DOHH2 (cell line): ENCODE measurements at regions not wholly inside any gene's neighbourhood (a gene's known extent, or its start where the extent isn't known, plus 50 kb on each side); places are given as distances from the start of the nearest gene placed in this dataset.

Experiments
- H3F3A ChIP-seq: fragments of 200-600 bp; sonication (generic), shearing (Covaris generic); 2 replicates; pipeline ENCODE4 v1.6.0; 2016; ENCODE audit warnings: antibody characterized with exemption, mild to moderate bottlenecking; ENCODE audit not compliant: control insufficient read depth, insufficient read depth
- H3K27ac ChIP-seq: fragments of 200-600 bp; sonication (generic); 2 replicates; pipeline ENCODE4 v1.5.1; 2014; ENCODE audit warnings: low read depth, mild to moderate bottlenecking, low read length, moderate library complexity
- H3K27me3 ChIP-seq: fragments of 200-600 bp; sonication (generic); 2 replicates; pipeline ENCODE4 v1.6.1; 2014; ENCODE audit warnings: mild to moderate bottlenecking, low read length, mixed read lengths; ENCODE audit not compliant: control insufficient read depth
- H3K36me3 ChIP-seq: fragments of 200-600 bp; sonication (generic); 2 replicates; pipeline ENCODE4 v1.6.1; 2014; ENCODE audit warnings: mild to moderate bottlenecking, low read length, moderate library complexity, mixed read lengths; ENCODE audit not compliant: control insufficient read depth
- H3K4me1 ChIP-seq: fragments of 200-600 bp; sonication (generic); 2 replicates; pipeline ENCODE4 v1.6.1; 2014; ENCODE audit warnings: mild to moderate bottlenecking, low read length, mixed read lengths; ENCODE audit not compliant: control insufficient read depth
- H3K4me2 ChIP-seq: fragments of 200-600 bp; sonication (generic); 2 replicates; pipeline ENCODE4 v1.6.0; 2014; ENCODE audit warnings: mild to moderate bottlenecking, low read length, moderate library complexity
- H3K4me3 ChIP-seq: fragments of 200-600 bp; sonication (generic); 2 replicates; pipeline ENCODE4 v1.5.1; 2014; ENCODE audit warnings: mild to moderate bottlenecking, low read length, mixed read lengths
- H3K79me2 ChIP-seq: fragments of 200-600 bp; sonication (generic); 2 replicates; pipeline ENCODE4 v1.6.1; 2014; ENCODE audit warnings: mild to moderate bottlenecking, low read length, mixed read lengths; ENCODE audit not compliant: control insufficient read depth
- H3K9me2 ChIP-seq: fragments of 200-600 bp; sonication (generic); replicated peaks from 2 replicates; pipeline ENCODE4 v1.6.1; 2014; ENCODE audit warnings: mild to moderate bottlenecking, low read length, mixed read lengths; ENCODE audit not compliant: control insufficient read depth
- H3K9me3 ChIP-seq: fragments of 200-600 bp; sonication (generic); 2 replicates; pipeline ENCODE4 v1.6.1; 2014; ENCODE audit warnings: antibody characterized with exemption, low read length, mixed read lengths; ENCODE audit not compliant: control insufficient read depth, insufficient read depth
- H4K20me1 ChIP-seq: fragments of 200-600 bp; sonication (generic); 2 replicates; pipeline ENCODE4 v1.6.0; 2014; ENCODE audit warnings: low read depth, mild to moderate bottlenecking, antibody characterized with exemption, low read length, moderate library complexity; ENCODE audit not compliant: control insufficient read depth, insufficient read depth
- CTCF ChIP-seq: fragments of 200-600 bp; sonication (generic); IDR thresholded peaks from one replicate; pipeline ENCODE4 v1.5.1; 2014; ENCODE audit warnings: antibody characterized with exemption, mild to moderate bottlenecking, low read depth, low read length; ENCODE audit not compliant: poor library complexity, severe bottlenecking
- EZH2phosphoT487 ChIP-seq: fragments of 200-600 bp; sonication (generic); IDR thresholded peaks from 2 replicates; pipeline ENCODE4 v1.6.1; 2017; ENCODE audit warnings: borderline replicate concordance, mild to moderate bottlenecking, antibody characterized with exemption, low read length, moderate library complexity, mixed read lengths

- no peaks in the 10 kb centered on the region for H3K4me1 ChIP-seq
- H3K9me2 ChIP-seq, result no peaks in the 10 kb centered on the region
- H3K9me3 ChIP-seq, result peaks cover 5% of the 10 kb centered on the region; the same call in 1 of the 2 replicates
- no peaks in the 10 kb centered on the region for H3F3A ChIP-seq
- H3K4me2 ChIP-seq, result no peak overlapping the region
- H4K20me1 ChIP-seq, result no peaks in the 10 kb centered on the region
- H3K4me3 ChIP-seq, result no peak overlapping the region
- no peaks in the 10 kb centered on the region for H3K27me3 ChIP-seq
- no peak overlapping the region for H3K27ac ChIP-seq
- TF ChIP-seq CTCF (no peak), EZH2phosphoT487 (no peak)
- no peaks in the 10 kb centered on the region for H3K36me3 ChIP-seq
- H3K79me2 ChIP-seq, result no peaks in the 10 kb centered on the region
Measured at GRCh38 chr18:27787547-27787946, 389.4 kb downstream of the CDH2 start.

GRCh38 chr18:27785815-27786471 lies 391.0 kb downstream of the CDH2 start:
- H3K79me2 ChIP-seq, result no peaks in the 10 kb centered on the region
- H3K4me2 ChIP-seq, result no peak overlapping the region
- TF ChIP-seq EZH2phosphoT487, result no peak
- no peak for TF ChIP-seq CTCF
- no peak overlapping the region for H3K4me3 ChIP-seq
- H4K20me1 ChIP-seq, result no peaks in the 10 kb centered on the region
- H3K4me1 ChIP-seq, result no peaks in the 10 kb centered on the region
- no peak overlapping the region for H3K27ac ChIP-seq
- H3K9me2 ChIP-seq, result no peaks in the 10 kb centered on the region
- H3K36me3 ChIP-seq, result no peaks in the 10 kb centered on the region
- no peaks in the 10 kb centered on the region for H3F3A ChIP-seq
- H3K27me3 ChIP-seq, result no peaks in the 10 kb centered on the region
- peaks cover 5% of the 10 kb centered on the region; the same call in 1 of the 2 replicates for H3K9me3 ChIP-seq

GRCh38 chr18:27780061-27780745 lies 396.7 kb downstream of the CDH2 start:
- Histone ChIP-seq H3K27ac (no peak overlapping the region), H3K9me2 (no peaks in the 10 kb centered on the region), H3K4me3 (no peak overlapping the region), H3K9me3 (no peaks in the 10 kb centered on the region), H3K36me3 (no peaks in the 10 kb centered on the region), H3K27me3 (no peaks in the 10 kb centered on the region), H3K4me2 (no peak overlapping the region), H3K4me1 (no peaks in the 10 kb centered on the region), H3F3A (no peaks in the 10 kb centered on the region), H4K20me1 (no peaks in the 10 kb centered on the region), H3K79me2 (no peaks in the 10 kb centered on the region)
- TF ChIP-seq CTCF, result no peak
- TF ChIP-seq EZH2phosphoT487, result no peak
